Mesodermal cell (in vitro differentiated cells): ENCODE measurements at regions not wholly inside any gene's neighbourhood (a gene's known extent, or its start where the extent isn't known, plus 50 kb on each side); places are given as distances from the start of the nearest gene placed in this dataset.
"Not testable (repeated sequence)": the region's sequence is repeated elsewhere in the genome, so short reads cannot be mapped to it uniquely, and the experiment has no call there.

Source experiments
- H3K27ac ChIP-seq: 2 replicates; pipeline ENCODE4 v1.7.0; 2013; ENCODE audit warnings: mild to moderate bottlenecking, low read depth, low read length, moderate library complexity; ENCODE audit not compliant: severe bottlenecking
- H3K36me3 ChIP-seq: 2 replicates; pipeline ENCODE4 v1.7.1; 2013; ENCODE audit warnings: mild to moderate bottlenecking, low read length, moderate library complexity; ENCODE audit not compliant: control insufficient read depth, insufficient read depth
- H3K4me1 ChIP-seq: one replicate; pipeline ENCODE4 v1.7.1; 2013; ENCODE audit warnings: mild to moderate bottlenecking, low read length; ENCODE audit not compliant: insufficient read depth, control insufficient read depth, poor library complexity, severe bottlenecking
- H3K4me3 ChIP-seq: 2 replicates; pipeline ENCODE4 v1.7.0; 2013; ENCODE audit warnings: low read length, control low read depth, mild to moderate bottlenecking; ENCODE audit not compliant: insufficient read depth, poor library complexity, severe bottlenecking; ENCODE audit errors: extremely low read depth
- H3K9me3 ChIP-seq: 2 replicates; pipeline ENCODE4 v1.7.1; 2013; ENCODE audit warnings: mild to moderate bottlenecking, low read length, moderate library complexity; ENCODE audit not compliant: control insufficient read depth
- WGBS, 2 experiments: methylation state at CpG; one replicate each; pipeline ENCODE4 v1.1.5; 2013; ENCODE audit warnings: missing lambda C conversion rate in 2 of 2; ENCODE audit not compliant: insufficient coverage in 2 of 2; 5-methylcytosine and 5-hydroxymethylcytosine counted together

GRCh38 chr5:145658435-145658834 lies 176.7 kb downstream of the PRELID2 start:
- Histone ChIP-seq H3K36me3 (no peaks in the 10 kb centered on the region), H3K4me3 (no peak overlapping the region), H3K9me3 (no peaks in the 10 kb centered on the region), H3K4me1 (no peaks in the 10 kb centered on the region), H3K27ac (no peak overlapping the region)
- WGBS, 2 experiments = 67 to 96% methylated on average over 3 of the region's 3 CpGs

GRCh38 chr5:145652700-145653099 lies 182.4 kb downstream of the PRELID2 start:
- not testable (repeated sequence) for H3K4me1 ChIP-seq, H3K4me3 ChIP-seq, H3K36me3 ChIP-seq, H3K9me3 ChIP-seq, H3K27ac ChIP-seq
- 73% methylated on average over 2 of the region's 3 CpGs; no CpG with 5 or more reads in 1 of the 2 experiments for WGBS, 2 experiments

GRCh38 chr5:145647137-145647536 lies 188.0 kb downstream of the PRELID2 start:
- H3K27ac ChIP-seq, H3K4me3 ChIP-seq, H3K36me3 ChIP-seq, H3K9me3 ChIP-seq: not testable (repeated sequence)
- 63% methylated on average over 3 of the region's 7 CpGs; no CpG with 5 or more reads in 1 of the 2 experiments for WGBS, 2 experiments
- H3K4me1 ChIP-seq = peaks cover 12% of the 10 kb centered on the region

DNA sequence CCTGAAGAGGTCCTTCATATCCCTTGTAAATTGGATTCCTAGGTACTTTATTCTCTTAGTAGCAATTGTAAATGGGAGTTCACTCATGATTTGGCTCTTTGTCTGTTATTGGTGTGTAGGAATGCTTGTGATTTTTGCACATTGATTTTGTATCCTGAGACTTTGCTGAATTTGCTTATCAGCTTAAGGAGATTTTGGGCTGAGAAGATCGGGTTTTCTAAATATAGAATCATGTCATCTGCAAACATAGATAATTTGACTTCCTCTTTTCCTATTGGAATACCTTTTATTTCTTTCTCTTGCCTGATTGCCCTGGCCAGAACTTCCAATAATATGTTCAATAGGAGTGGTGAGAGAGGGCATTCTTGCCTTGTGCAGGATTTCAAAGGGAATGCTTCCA lies 191.9 kb downstream of the PRELID2 start:
- H3K9me3 ChIP-seq, H3K27ac ChIP-seq, H3K4me3 ChIP-seq, H3K36me3 ChIP-seq: not testable (repeated sequence)
- H3K4me1 ChIP-seq = peaks cover 12% of the 10 kb centered on the region
- WGBS, 2 experiments = no CpG with 5 or more reads among the region's 1 CpG

GRCh38 chr5:145637396-145637795 lies 197.7 kb downstream of the PRELID2 start:
- Histone ChIP-seq H3K4me3 (no peak overlapping the region), H3K4me1 (no peaks in the 10 kb centered on the region), H3K9me3 (no peaks in the 10 kb centered on the region), H3K36me3 (no peaks in the 10 kb centered on the region), H3K27ac (no peak overlapping the region)

GRCh38 chr5:145636371-145636770 lies 198.8 kb downstream of the PRELID2 start:
- no peaks in the 10 kb centered on the region for H3K36me3 ChIP-seq
- no peaks in the 10 kb centered on the region for H3K4me1 ChIP-seq
- no peak overlapping the region for H3K27ac ChIP-seq
- H3K9me3 ChIP-seq = no peaks in the 10 kb centered on the region
- no peak overlapping the region for H3K4me3 ChIP-seq

DNA sequence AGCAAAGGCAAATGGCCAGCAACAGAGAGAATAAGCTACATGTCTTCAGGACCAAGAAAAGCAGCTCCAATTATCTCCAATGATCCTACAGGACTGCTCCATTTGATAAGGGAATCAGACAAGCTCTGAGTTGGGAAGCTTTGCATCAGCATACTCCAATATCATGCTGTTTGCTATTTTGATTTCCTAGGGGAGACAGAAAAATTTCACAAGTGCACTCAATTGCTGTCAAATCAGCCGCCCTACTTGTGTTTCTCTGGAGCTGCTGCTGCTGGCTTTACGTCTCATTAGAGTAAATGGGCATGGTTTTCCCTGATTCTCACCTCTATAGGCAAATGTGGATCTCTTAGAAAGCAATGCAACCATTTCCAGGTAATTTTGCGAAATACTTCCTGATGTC lies 201.7 kb downstream of the PRELID2 start:
- H3K4me1 ChIP-seq = no peaks in the 10 kb centered on the region
- no peaks in the 10 kb centered on the region for H3K9me3 ChIP-seq
- WGBS, 2 experiments = 84 to 94% methylated on average over 3 of the region's 3 CpGs
- H3K27ac ChIP-seq = no peak overlapping the region
- no peaks in the 10 kb centered on the region for H3K36me3 ChIP-seq
- H3K4me3 ChIP-seq = no peak overlapping the region

DNA sequence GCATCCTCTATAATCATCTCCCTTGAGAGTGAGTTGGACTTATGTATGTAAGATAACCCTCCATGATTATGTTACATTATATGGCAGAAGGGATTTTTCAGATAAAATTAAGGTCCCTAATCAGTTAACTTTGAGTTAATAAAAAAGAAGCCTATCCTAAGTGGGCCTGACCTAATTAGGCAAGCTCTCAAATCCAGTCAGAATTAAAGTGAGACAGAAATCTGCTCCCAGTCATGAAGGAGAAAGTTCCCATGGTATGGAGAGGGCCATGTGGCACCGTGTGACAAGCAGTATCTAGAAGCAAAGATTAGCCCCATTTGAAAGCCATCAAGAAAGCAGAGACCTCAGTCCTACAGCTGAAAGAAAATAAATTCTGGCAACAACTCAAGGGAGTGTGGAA lies 202.4 kb downstream of the PRELID2 start:
- Histone ChIP-seq H3K4me3 (no peak overlapping the region), H3K36me3 (no peaks in the 10 kb centered on the region), H3K4me1 (no peaks in the 10 kb centered on the region), H3K9me3 (no peaks in the 10 kb centered on the region), H3K27ac (no peak overlapping the region)
- WGBS, 2 experiments = 89% methylated on average over 1 of the region's 1 CpG; no CpG with 5 or more reads in 1 of the 2 experiments

GRCh38 chr5:145629047-145629446 lies 206.1 kb downstream of the PRELID2 start:
- WGBS, 2 experiments = 83% methylated on average over 3 of the region's 3 CpGs; no CpG with 5 or more reads in 1 of the 2 experiments
- no peaks in the 10 kb centered on the region for H3K36me3 ChIP-seq
- peaks cover 2% of the 10 kb centered on the region for H3K9me3 ChIP-seq
- no peaks in the 10 kb centered on the region for H3K4me1 ChIP-seq
- no peak overlapping the region for H3K4me3 ChIP-seq
- no peak overlapping the region for H3K27ac ChIP-seq

GRCh38 chr5:145628525-145628924 lies 206.6 kb downstream of the PRELID2 start:
- no peak overlapping the region for H3K4me3 ChIP-seq
- H3K9me3 ChIP-seq = peaks cover 8% of the 10 kb centered on the region
- no peak overlapping the region for H3K27ac ChIP-seq
- no peaks in the 10 kb centered on the region for H3K36me3 ChIP-seq
- no peaks in the 10 kb centered on the region for H3K4me1 ChIP-seq
- WGBS, 2 experiments = 86% methylated on average over 1 of the region's 4 CpGs; no CpG with 5 or more reads in 1 of the 2 experiments

DNA sequence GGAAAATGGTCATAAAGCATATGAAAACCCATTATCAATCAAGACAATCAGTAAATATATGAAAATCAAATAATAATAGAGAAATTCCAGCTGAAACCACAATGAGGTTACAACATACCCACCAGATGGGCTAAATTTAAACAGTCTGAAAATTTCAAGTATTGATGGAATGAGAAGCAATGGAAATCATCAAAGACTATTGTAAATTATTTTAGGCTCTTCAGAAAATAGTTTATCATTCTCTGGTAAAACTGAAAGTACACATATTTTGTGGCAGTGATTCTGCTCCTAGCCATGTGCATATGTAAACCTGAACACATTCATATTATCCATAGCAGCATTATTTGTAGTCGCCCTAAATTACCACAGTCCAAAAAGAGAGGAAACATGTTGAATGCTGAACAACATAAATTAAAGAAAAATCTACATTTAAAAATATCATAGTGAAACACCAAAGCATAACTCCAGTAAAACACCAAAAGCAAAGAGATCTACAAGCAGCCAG lies 215.3 kb downstream of the PRELID2 start:
- Histone ChIP-seq H3K36me3 (no peaks in the 10 kb centered on the region), H3K27ac (no peak overlapping the region), H3K4me1 (no peaks in the 10 kb centered on the region), H3K4me3 (no peak overlapping the region), H3K9me3 (peaks cover 9% of the 10 kb centered on the region)
- WGBS, 2 experiments = no CpG with 5 or more reads among the region's 1 CpG
